Adrenal gland (tissue), 9 donors: ENCODE measurements at regions not wholly inside any gene's neighbourhood (a gene's known extent, or its start where the extent isn't known, plus 50 kb on each side); places are given as distances from the start of the nearest gene placed in this dataset.
"Not testable (repeated sequence)": the region's sequence is repeated elsewhere in the genome, so short reads cannot be mapped to it uniquely, and the experiment has no call there.

ENCODE experiments used
- DNase-seq, 7 donors: peaks; one replicate each; pipeline ENCODE4 v3.0.0-alpha.2; 2019 to 2020
- H3K27ac ChIP-seq, 5 donors: fragments of 200-600 bp; sonication (generic) in 4 of 5; 1 replicate in 3 of 5; 2 replicates in 2 of 5; pipeline versions ENCODE4 v1.5.1 to v1.8.0; 2016 to 2020; ENCODE audit warnings: mild to moderate bottlenecking in 1 of 5
- H3K27me3 ChIP-seq: fragments of 200-600 bp; 2 replicates; pipeline ENCODE4 v1.8.0; 2021
- H3K36me3 ChIP-seq, 2 donors: fragments of 200-600 bp; replicated peaks in 1 of 2; 1 replicate in 1 of 2; 2 replicates in 1 of 2; pipeline versions ENCODE4 v1.5.1 to v1.8.0; 2018 to 2022
- H3K4me1 ChIP-seq, 2 donors: fragments of 200-600 bp; replicated peaks in 1 of 2; 1 replicate in 1 of 2; 2 replicates in 1 of 2; pipeline versions ENCODE4 v1.5.1 to v1.8.0; 2018 to 2021
- H3K4me3 ChIP-seq, 4 donors: fragments of 200-600 bp; sonication (generic) in 3 of 4; one replicate each; pipeline ENCODE4 v1.5.1; 2016 to 2018
- H3K9me3 ChIP-seq, 3 donors: fragments of 200-600 bp; sonication (generic) in 1 of 3; replicated peaks in 1 of 3; 1 replicate in 2 of 3; 2 replicates in 1 of 3; pipeline versions ENCODE4 v1.5.1 to v1.8.0; 2016 to 2021
- POLR2A ChIP-seq, 2 donors: fragments of 450-650 bp; IDR thresholded peaks; one replicate each; pipeline ENCODE4 v1.6.1; 2017; ENCODE audit warnings: antibody characterized with exemption in 2 of 2, mild to moderate bottlenecking in 2 of 2, moderate library complexity in 1 of 2
- WGBS, 4 donors: extraction: QIAGEN DNeasy Blood & Tissue Kit in 2 of 4; methylation state at CpG; one replicate each; pipeline versions ENCODE4 v1.1.5 to v1.1.7; 2013 to 2017; 5-methylcytosine and 5-hydroxymethylcytosine counted together
- intact Hi-C, 2 donors: fragments of 100-400 bp; cut with DNase I; formaldehyde crosslinking; loops; one replicate each; pipeline versions ENCODE4 v1.14.1 to v1.15.0; 2022 to 2023
- TF ChIP-seq, protein P1 (sequence below), 6 experiments: fragments of 450-650 bp in 4 of 6; fragments of 200-600 bp in 2 of 6; sonication (generic) in 1 of 6; IDR thresholded peaks; 1 replicate in 5 of 6; 2 replicates in 1 of 6; pipeline versions ENCODE4 v1.5.1 to v1.8.0; 2016 to 2021; ENCODE audit warnings: antibody characterized with exemption in 6 of 6, mild to moderate bottlenecking in 2 of 6, moderate library complexity in 1 of 6
- donor health status: healthy with polysubstance abuse.
- donor health status: Bipolar disorder and iron deficiency.
- donor health status: DM: yes; HTN: yes; CAD: no.
- donor health status: DM: no; HTN: no; CAD: no.
- donor health status: DM: no; HTN: no; CAD: no.

DNA sequence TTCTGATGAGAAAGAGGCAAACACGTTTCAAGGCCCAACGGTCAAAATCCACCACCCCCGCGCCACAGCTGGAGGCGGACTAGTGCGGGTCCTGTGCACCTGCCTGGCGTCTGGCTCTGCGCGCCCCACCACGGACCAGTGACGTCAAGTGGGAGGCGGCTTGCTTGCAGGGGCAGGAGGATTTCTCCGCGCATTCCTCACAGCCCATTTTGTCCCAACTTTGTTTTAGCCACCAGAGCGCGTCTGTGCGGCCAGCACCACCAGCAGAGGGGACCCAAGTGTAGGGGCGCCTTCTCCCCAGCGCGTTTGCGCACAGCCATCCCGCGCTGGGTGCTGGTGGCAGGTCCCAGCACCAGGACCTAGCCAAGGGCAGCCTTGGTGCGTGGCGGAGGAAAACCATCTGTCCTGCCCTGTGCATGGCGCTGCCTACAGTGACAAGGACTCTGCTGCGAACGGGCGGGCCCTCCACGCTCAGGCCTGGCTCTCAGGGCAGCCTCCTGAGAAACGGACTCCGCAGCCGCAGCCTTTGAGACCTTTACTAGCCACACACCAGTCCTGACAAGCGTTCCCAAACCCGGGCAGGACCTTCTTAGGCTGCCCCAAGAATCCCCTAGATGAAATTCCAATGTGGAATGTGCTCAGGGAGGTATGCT is 194.8 kb upstream of the EXOC2 start:
- Histone ChIP-seq H3K4me3 (no peak overlapping the region), H3K4me1 (no peaks in the 10 kb centered on the region), H3K27ac (no peak overlapping the region), H3K9me3 (no peaks in the 10 kb centered on the region), H3K36me3 (no peaks in the 10 kb centered on the region), H3K27me3 (no peaks in the 10 kb centered on the region)
- WGBS, 4 donors, result 84 to 89% (median 87%) methylated on average over 31 to 35 of the region's 35 CpGs
- intact Hi-C loops, result no loop called here
- no peak for DNase-seq
- no peak for TF ChIP-seq POLR2A (IDR thresholded peaks at IDR 0.05)
- TF ChIP-seq, protein P1, sequence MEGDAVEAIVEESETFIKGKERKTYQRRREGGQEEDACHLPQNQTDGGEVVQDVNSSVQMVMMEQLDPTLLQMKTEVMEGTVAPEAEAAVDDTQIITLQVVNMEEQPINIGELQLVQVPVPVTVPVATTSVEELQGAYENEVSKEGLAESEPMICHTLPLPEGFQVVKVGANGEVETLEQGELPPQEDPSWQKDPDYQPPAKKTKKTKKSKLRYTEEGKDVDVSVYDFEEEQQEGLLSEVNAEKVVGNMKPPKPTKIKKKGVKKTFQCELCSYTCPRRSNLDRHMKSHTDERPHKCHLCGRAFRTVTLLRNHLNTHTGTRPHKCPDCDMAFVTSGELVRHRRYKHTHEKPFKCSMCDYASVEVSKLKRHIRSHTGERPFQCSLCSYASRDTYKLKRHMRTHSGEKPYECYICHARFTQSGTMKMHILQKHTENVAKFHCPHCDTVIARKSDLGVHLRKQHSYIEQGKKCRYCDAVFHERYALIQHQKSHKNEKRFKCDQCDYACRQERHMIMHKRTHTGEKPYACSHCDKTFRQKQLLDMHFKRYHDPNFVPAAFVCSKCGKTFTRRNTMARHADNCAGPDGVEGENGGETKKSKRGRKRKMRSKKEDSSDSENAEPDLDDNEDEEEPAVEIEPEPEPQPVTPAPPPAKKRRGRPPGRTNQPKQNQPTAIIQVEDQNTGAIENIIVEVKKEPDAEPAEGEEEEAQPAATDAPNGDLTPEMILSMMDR (IDR thresholded peaks at IDR 0.05), result no peak

DNA sequence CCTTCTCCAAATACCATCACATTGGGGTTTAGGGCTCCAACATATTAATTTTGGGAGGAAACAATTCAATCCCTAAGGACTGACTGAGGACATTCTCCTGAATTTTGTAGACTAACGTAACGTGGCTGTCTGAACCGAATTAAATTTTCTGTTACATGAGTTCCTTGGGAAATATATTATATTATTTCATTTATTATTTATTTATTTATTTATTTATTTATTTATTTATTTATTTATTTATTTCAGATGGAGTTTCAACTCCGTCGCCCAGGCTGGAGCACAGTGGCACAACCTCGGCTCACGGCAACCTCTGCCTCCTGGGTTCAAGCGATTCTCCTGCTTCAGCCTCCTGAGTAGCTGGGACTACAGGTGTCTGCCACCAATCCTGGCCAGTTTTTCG is 193.2 kb upstream of the EXOC2 start:
- H3K27ac ChIP-seq, intact Hi-C loops, H3K27me3 ChIP-seq, H3K36me3 ChIP-seq, H3K4me3 ChIP-seq, DNase-seq, H3K4me1 ChIP-seq, H3K9me3 ChIP-seq: not testable (repeated sequence)
- 91 to 93% (median 92%) methylated on average over 9 of the region's 9 CpGs for WGBS, 4 donors

DNA sequence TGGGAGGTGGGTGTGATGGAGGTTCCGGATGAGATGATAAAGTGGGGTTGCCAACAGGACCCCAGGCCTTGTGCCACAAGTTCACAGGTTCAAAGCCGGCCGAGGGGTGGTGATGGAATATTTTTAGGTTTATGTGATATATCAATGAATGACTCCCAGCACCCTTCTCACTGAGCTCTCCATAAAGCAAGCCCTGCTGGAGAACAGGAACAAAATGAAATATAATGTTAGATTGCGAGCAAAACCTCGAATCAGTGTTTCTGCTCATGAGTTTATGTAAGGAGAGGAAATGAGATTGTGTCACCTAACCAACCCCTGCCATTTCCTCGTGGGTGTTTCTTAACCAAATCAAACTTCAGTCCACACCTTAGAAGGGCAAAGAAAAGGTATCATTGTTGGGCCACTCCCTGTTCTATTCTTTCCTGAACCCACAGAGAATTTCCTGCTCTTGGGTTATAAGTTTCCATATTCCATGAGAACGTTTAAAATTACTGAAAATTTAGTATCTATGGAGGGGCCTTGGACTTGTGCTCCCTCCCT is 192.2 kb upstream of the EXOC2 start:
- no peak for TF ChIP-seq POLR2A (IDR thresholded peaks at IDR 0.05)
- TF ChIP-seq, protein P1 (IDR thresholded peaks at IDR 0.05), result no peak
- no peak overlapping the region for H3K4me3 ChIP-seq
- no peaks in the 10 kb centered on the region for H3K9me3 ChIP-seq
- no peaks in the 10 kb centered on the region for H3K4me1 ChIP-seq
- no peak for DNase-seq
- 67 to 72% (median 70%) methylated on average over 7 of the region's 7 CpGs for WGBS, 4 donors
- no peaks in the 10 kb centered on the region for H3K36me3 ChIP-seq
- intact Hi-C loops, result no loop called here
- H3K27ac ChIP-seq, result no peak overlapping the region
- no peaks in the 10 kb centered on the region for H3K27me3 ChIP-seq

DNA sequence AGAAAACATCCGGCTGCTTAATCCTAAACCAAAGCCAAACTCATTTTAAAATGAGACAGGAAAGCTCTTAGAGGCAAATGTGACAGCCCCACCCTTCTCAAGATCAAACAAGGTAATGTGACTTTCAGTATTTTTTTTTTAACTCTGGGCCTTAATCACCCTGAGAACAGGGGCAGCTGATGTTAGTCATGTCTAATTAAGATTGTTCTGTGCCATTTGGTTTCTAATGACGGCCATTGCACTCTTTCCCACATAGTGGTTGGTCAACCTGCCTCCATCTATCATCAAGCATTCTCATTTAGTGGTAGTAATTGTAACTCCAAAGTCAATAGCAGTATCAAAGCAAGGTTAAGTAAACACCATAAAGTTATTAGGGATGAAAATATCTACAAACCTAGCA is 191.6 kb upstream of the EXOC2 start:
- DNase-seq, result no peak
- Histone ChIP-seq H3K27ac (no peak overlapping the region), H3K4me1 (no peaks in the 10 kb centered on the region), H3K36me3 (no peaks in the 10 kb centered on the region), H3K27me3 (no peaks in the 10 kb centered on the region), H3K9me3 (no peaks in the 10 kb centered on the region), H3K4me3 (no peak overlapping the region)
- no peak for TF ChIP-seq POLR2A (IDR thresholded peaks at IDR 0.05)
- TF ChIP-seq, protein P1 (IDR thresholded peaks at IDR 0.05), result no peak
- WGBS, 4 donors, result 69 to 84% (median 74%) methylated on average over 2 of the region's 2 CpGs
- intact Hi-C loops, result no loop called here

DNA sequence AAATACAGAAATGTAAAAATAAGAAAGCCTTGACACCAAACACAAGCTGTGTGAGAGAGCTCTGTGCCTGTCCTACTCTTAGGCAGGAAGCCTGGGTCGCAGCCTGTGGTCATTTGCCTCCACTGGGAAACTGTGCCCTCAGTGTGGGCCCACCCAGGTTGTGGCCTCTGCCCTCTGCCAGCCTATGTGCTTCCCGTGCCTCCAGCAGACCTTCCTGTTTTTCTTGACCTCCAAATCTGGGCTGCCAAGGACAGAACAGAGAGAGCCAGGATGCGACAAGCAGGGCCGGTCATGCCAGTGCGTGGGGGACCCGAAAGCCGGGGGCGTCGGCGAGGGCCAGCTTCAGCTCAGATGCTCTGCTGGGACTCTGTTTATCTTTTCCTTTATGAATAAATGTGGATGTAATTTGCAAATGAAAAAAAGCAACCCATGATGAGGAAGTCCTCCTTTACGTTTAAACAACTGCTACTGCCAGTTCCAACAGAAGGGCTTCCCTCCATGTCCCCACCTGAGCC is 189.2 kb upstream of the EXOC2 start:
- WGBS, 4 donors, result 58 to 68% (median 63%) methylated on average over 11 of the region's 11 CpGs
- TF ChIP-seq POLR2A (IDR thresholded peaks at IDR 0.05), result no peak
- TF ChIP-seq, protein P1 (IDR thresholded peaks at IDR 0.05), result no peak
- no peaks in the 10 kb centered on the region for H3K36me3 ChIP-seq
- H3K4me1 ChIP-seq, result no peaks in the 10 kb centered on the region
- H3K27ac ChIP-seq, result no peak overlapping the region
- H3K9me3 ChIP-seq, result no peaks in the 10 kb centered on the region
- no peak for DNase-seq
- intact Hi-C loops, result no loop called here
- no peak overlapping the region for H3K4me3 ChIP-seq
- peaks cover 3% of the 10 kb centered on the region for H3K27me3 ChIP-seq
